H1 (cell line): ENCODE measurements at regions not wholly inside any gene's neighbourhood (a gene's known extent, or its start where the extent isn't known, plus 50 kb on each side); places are given as distances from the start of the nearest gene placed in this dataset.

Source experiments
- CTCF ChIA-PET: fragments of 300-600 bp; sonication (Branson Sonifier 250); formaldehyde crosslinking; loops from one replicate; lab custom pipeline; 2021; ENCODE audit not compliant: partially characterized antibody; lab: Charles Lee
- POLR2A ChIA-PET: fragments of 300-600 bp; sonication (Branson Sonifier 250); formaldehyde crosslinking; loops from one replicate; lab custom pipeline; 2021; ENCODE audit warnings: inconsistent platforms; ENCODE audit not compliant: partially characterized antibody; lab: Charles Lee
- DNase-seq, 2 experiments: peaks; one replicate each; pipeline versions ENCODE4 v3.0.0 to v3.0.0-alpha.2; 2010 to 2022; ENCODE audit warnings: low spot score in 2 of 2, low read depth in 1 of 2, mixed read lengths in 1 of 2
- FAIRE-seq: peaks from 2 replicates; lab custom pipeline; 2011; peaks lifted over from hg19 to GRCh38; lab: Jason Lieb, UNC
- H2AFZ ChIP-seq: 2 replicates; pipeline ENCODE4 v1.8.1; 2012; ENCODE audit warnings: low read length, inconsistent platforms
- H2AK5ac ChIP-seq: 2 replicates; pipeline ENCODE4 v1.6.1; 2013; ENCODE audit warnings: low read depth, low read length
- H2BK120ac ChIP-seq: replicated peaks from 2 replicates; pipeline ENCODE3; 2013; ENCODE audit warnings: low read depth, low read length, inconsistent platforms
- H2BK12ac ChIP-seq: 2 replicates; pipeline ENCODE4 v1.6.1; 2013; ENCODE audit warnings: low read depth, low read length
- H2BK15ac ChIP-seq: 2 replicates; pipeline ENCODE4 v1.6.1; 2013; ENCODE audit warnings: low read length
- H2BK20ac ChIP-seq: 2 replicates; pipeline ENCODE4 v1.6.1; 2013; ENCODE audit warnings: low read length
- H2BK5ac ChIP-seq: 2 replicates; pipeline ENCODE4 v1.6.1; 2013; ENCODE audit warnings: low read depth, low read length
- H3K14ac ChIP-seq: 2 replicates; pipeline ENCODE4 v1.6.1; 2013; ENCODE audit warnings: inconsistent platforms; ENCODE audit not compliant: insufficient read length
- H3K18ac ChIP-seq: 2 replicates; pipeline ENCODE4 v1.6.1; 2013; ENCODE audit warnings: low read length; ENCODE audit errors: extremely low read depth
- H3K23ac ChIP-seq: 2 replicates; pipeline ENCODE4 v1.6.1; 2013; ENCODE audit warnings: inconsistent platforms; ENCODE audit not compliant: insufficient read length
- H3K23me2 ChIP-seq: 2 replicates; pipeline ENCODE4 v1.6.1; 2013; ENCODE audit warnings: low read depth, low read length
- H3K27ac ChIP-seq: 2 replicates; pipeline ENCODE4 v1.6.1; 2011; ENCODE audit warnings: low read depth, low read length, inconsistent platforms
- H3K27me3 ChIP-seq, 4 experiments: replicated peaks in 1 of 4; 1 replicate in 1 of 4; 2 replicates in 3 of 4; pipeline versions ENCODE4 v1.6.1 to v1.8.1; 2011 to 2013; ENCODE audit warnings: low read length in 3 of 4, mild to moderate bottlenecking in 3 of 4, inconsistent platforms in 2 of 4, mixed read lengths in 2 of 4, moderate library complexity in 1 of 4; ENCODE audit not compliant: control insufficient read depth in 3 of 4, insufficient read depth in 3 of 4; ENCODE audit errors: extremely low read depth in 1 of 4
- H3K36me3 ChIP-seq, 4 experiments: 2 replicates each; pipeline versions ENCODE4 v1.6.1 to v1.8.1; 2011 to 2013; ENCODE audit warnings: mild to moderate bottlenecking in 4 of 4, low read length in 3 of 4, moderate library complexity in 2 of 4, control low read depth in 1 of 4, inconsistent platforms in 1 of 4; ENCODE audit not compliant: insufficient read depth in 4 of 4, control insufficient read depth in 2 of 4
- H3K4ac ChIP-seq: replicated peaks from 2 replicates; pipeline ENCODE3; 2013; ENCODE audit warnings: low read length, low read depth, mixed read lengths, inconsistent platforms; ENCODE audit not compliant: insufficient read length
- H3K4me1 ChIP-seq, 4 experiments: replicated peaks in 1 of 4; 1 replicate in 1 of 4; 2 replicates in 3 of 4; pipeline versions ENCODE4 v1.6.1 to v1.8.1; 2011 to 2013; ENCODE audit warnings: low read length in 3 of 4, inconsistent platforms in 2 of 4, mixed read lengths in 1 of 4; ENCODE audit not compliant: insufficient read depth in 4 of 4, control insufficient read depth in 3 of 4
- H3K4me2 ChIP-seq, 2 experiments: 2 replicates each; pipeline versions ENCODE4 v1.6.1 to v1.8.1; 2011 to 2013; ENCODE audit warnings: low read depth in 2 of 2, low read length in 2 of 2, control low read depth in 1 of 2, inconsistent platforms in 1 of 2, mild to moderate bottlenecking in 1 of 2; ENCODE audit not compliant: insufficient read depth in 1 of 2
- H3K4me3 ChIP-seq, 4 experiments: fragments of 200-600, 300-600 bp in 1 of 4; sonication (generic), shearing (Covaris generic), sonication (Bioruptor Twin) in 1 of 4; 2 replicates each; pipeline versions ENCODE4 v1.5.1 to v1.8.1; 2011 to 2016; ENCODE audit warnings: low read length in 4 of 4, low read depth in 3 of 4, control low read depth in 2 of 4, inconsistent platforms in 2 of 4, mild to moderate bottlenecking in 2 of 4, mixed read lengths in 1 of 4, moderate library complexity in 1 of 4; ENCODE audit not compliant: insufficient read depth in 2 of 4; ENCODE audit errors: extremely low read depth in 1 of 4
- H3K56ac ChIP-seq: replicated peaks from 2 replicates; pipeline ENCODE3; 2013; ENCODE audit warnings: low read depth, mild to moderate bottlenecking, mixed read lengths, low read length, inconsistent platforms; ENCODE audit not compliant: insufficient read length
- H3K79me1 ChIP-seq: 2 replicates; pipeline ENCODE4 v1.6.1; 2013; ENCODE audit warnings: low read depth, low read length, control low read depth
- H3K79me2 ChIP-seq, 2 experiments: 2 replicates each; pipeline versions ENCODE4 v1.6.1 to v1.8.1; 2012 to 2013; ENCODE audit warnings: low read length in 2 of 2, mild to moderate bottlenecking in 2 of 2, inconsistent platforms in 1 of 2; ENCODE audit not compliant: insufficient read depth in 2 of 2, control insufficient read depth in 1 of 2
- H3K9ac ChIP-seq, 4 experiments: replicated peaks in 1 of 4; 1 replicate in 1 of 4; 2 replicates in 3 of 4; pipeline versions ENCODE4 v1.6.1 to v1.8.1; 2011 to 2013; ENCODE audit warnings: low read depth in 3 of 4, low read length in 3 of 4, control low read depth in 2 of 4, mild to moderate bottlenecking in 2 of 4, moderate library complexity in 2 of 4, inconsistent platforms in 1 of 4; ENCODE audit errors: extremely low read depth in 1 of 4
- H3K9me3 ChIP-seq, 2 experiments: 2 replicates each; pipeline versions ENCODE4 v1.6.1 to v1.8.1; 2012 to 2013; ENCODE audit warnings: mild to moderate bottlenecking in 2 of 2, moderate library complexity in 2 of 2, control low read depth in 1 of 2, inconsistent platforms in 1 of 2, low read depth in 1 of 2, low read length in 1 of 2, mixed read lengths in 1 of 2; ENCODE audit not compliant: insufficient read depth in 2 of 2
- H4K20me1 ChIP-seq, 2 experiments: replicated peaks in 1 of 2; 2 replicates each; pipeline versions ENCODE3 to v1.8.1; 2011 to 2013; ENCODE audit warnings: inconsistent platforms in 2 of 2, low read length in 2 of 2, mild to moderate bottlenecking in 1 of 2; ENCODE audit not compliant: insufficient read depth in 2 of 2, control insufficient read depth in 1 of 2
- H4K5ac ChIP-seq: 2 replicates; pipeline ENCODE4 v1.6.1; 2013; ENCODE audit warnings: low read length, low read depth, mixed read lengths, inconsistent platforms; ENCODE audit not compliant: insufficient read length
- H4K8ac ChIP-seq: 2 replicates; pipeline ENCODE4 v1.8.0; 2013; ENCODE audit warnings: mild to moderate bottlenecking, moderate library complexity, low read length, inconsistent platforms; ENCODE audit not compliant: insufficient read depth; ENCODE audit errors: extremely low read depth
- H4K91ac ChIP-seq: replicated peaks from 2 replicates; pipeline ENCODE3; 2013; ENCODE audit warnings: low read length, mixed read lengths, inconsistent platforms; ENCODE audit not compliant: insufficient read length
- BRCA1 ChIP-seq: IDR thresholded peaks from 2 replicates; pipeline ENCODE4 v1.6.1; 2012; ENCODE audit warnings: low read depth, low read length, improper control_type of control experiment
- CEBPB ChIP-seq: IDR thresholded peaks from 2 replicates; pipeline ENCODE4 v1.6.1; 2012; ENCODE audit warnings: low read depth, low read length
- HDAC6 ChIP-seq: IDR thresholded peaks from one replicate; pipeline ENCODE4 v1.7.1; 2012; ENCODE audit warnings: low read depth, mild to moderate bottlenecking, inconsistent platforms, low read length, moderate library complexity
- RFX5 ChIP-seq: IDR thresholded peaks from 2 replicates; pipeline ENCODE4 v1.6.1; 2011; ENCODE audit warnings: low read depth, low read length, improper control_type of control experiment, borderline replicate concordance
- RXRA ChIP-seq: IDR thresholded peaks from 2 replicates; pipeline ENCODE4 v1.6.1; 2011; ENCODE audit warnings: low read depth, mild to moderate bottlenecking, low read length, moderate library complexity; ENCODE audit not compliant: insufficient read depth
- SIRT6 ChIP-seq: IDR thresholded peaks from one replicate; pipeline ENCODE4 v1.7.1; 2012; ENCODE audit warnings: low read length, inconsistent platforms
- SP1 ChIP-seq: IDR thresholded peaks from 2 replicates; pipeline ENCODE4 v1.6.1; 2011; ENCODE audit warnings: low read depth, low read length
- SRF ChIP-seq: IDR thresholded peaks from 2 replicates; pipeline ENCODE4 v1.6.1; 2011; ENCODE audit warnings: mild to moderate bottlenecking, low read depth, low read length, moderate library complexity
- TCF12 ChIP-seq: IDR thresholded peaks from 2 replicates; pipeline ENCODE4 v1.6.1; 2011; ENCODE audit warnings: low read depth, mild to moderate bottlenecking, low read length
- WGBS, 2 experiments: shearing (Covaris generic) in 1 of 2; methylation state at CpG; one replicate each; pipeline versions ENCODE4 v1.1.6 to v1.1.7; 2013 to 2015; ENCODE audit warnings: low lambda C conversion rate in 2 of 2, mixed read lengths in 2 of 2, inconsistent platforms in 1 of 2, low coverage in 1 of 2, missing lambda C conversion rate in 1 of 2; ENCODE audit not compliant: insufficient replicate concordance in 2 of 2, insufficient coverage in 1 of 2, insufficient read length in 1 of 2; ENCODE audit errors: extremely low coverage in 1 of 2, missing lambda C conversion rate in 1 of 2; 5-methylcytosine and 5-hydroxymethylcytosine counted together

DNA sequence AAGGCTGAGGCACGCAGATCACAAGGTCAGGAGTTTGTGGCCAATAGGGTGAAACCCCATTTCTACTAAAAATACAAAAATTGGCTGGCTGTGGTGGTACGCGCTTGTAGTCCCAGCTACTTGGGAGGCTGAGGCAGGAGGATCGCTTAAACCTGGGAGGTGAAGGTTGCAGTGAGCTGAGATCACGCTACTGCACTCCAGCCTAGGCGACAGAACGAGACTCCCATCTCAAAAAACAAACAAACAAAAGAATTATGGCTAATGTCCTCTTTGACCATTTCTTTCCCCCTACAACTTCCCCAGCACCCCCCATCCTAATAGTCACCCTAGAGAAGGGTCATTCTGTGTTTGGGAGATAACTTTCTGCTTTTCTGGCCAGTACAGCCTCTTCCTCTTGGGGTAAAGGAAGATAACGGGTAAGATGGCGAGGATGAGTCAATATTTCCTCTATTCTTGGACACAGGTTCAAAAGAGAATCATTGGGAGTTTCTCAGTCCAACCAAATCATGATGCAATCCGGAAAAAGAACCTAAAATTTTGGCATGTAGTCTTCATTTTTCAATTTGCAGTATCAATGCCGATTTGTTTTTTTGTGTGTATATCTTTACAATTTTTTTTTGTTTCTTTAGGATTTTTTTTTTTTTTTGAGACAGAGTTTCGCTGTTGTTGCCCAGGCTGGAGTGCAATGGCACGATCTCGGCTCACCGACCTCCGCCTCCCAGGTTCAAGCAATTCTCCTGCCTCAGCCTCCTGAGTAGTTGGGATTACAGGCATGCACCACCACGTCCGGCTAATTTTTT, 107.6 kb upstream of the MED13 start:
- Histone ChIP-seq H3K4me1 (no peaks in the 10 kb centered on the region), H3K79me2 (no peaks in the 10 kb centered on the region), H3K23ac (no peak overlapping the region), H3K27me3 (no peaks in the 10 kb centered on the region), H3K27ac (no peak overlapping the region), H3K18ac (no peak overlapping the region), H3K9me3 (no peaks in the 10 kb centered on the region), H2BK20ac (no peak overlapping the region), H2AFZ (no peak overlapping the region), H4K91ac (no peak overlapping the region), H2BK15ac (no peak overlapping the region), H3K79me1 (no peaks in the 10 kb centered on the region), H4K8ac (no peak overlapping the region), H4K5ac (no peak overlapping the region), H2AK5ac (no peak overlapping the region), H3K4me3 (no peak overlapping the region), H3K23me2 (no peaks in the 10 kb centered on the region), H3K4me2 (no peak overlapping the region), H3K14ac (no peak overlapping the region), H2BK120ac (no peak overlapping the region), H3K36me3 (no peaks in the 10 kb centered on the region), H2BK5ac (no peak overlapping the region), H4K20me1 (no peaks in the 10 kb centered on the region), H3K56ac (no peak overlapping the region), H3K9ac (no peak overlapping the region), H2BK12ac (no peak overlapping the region), H3K4ac (no peak overlapping the region)
- FAIRE-seq (no peak), DNase-seq (no peak)
- ChIA-PET POLR2A (interaction anchor here (0.6 kb wide), 1 partner anchor 192 kb away, joined by 3 read pairs; no protein-coding TSS in a partner anchor), CTCF (no interaction called here)
- WGBS, 2 experiments: 93% methylated on average over 16 of the region's 18 CpGs; no CpG with 5 or more reads in 1 of the 2 experiments
- TF ChIP-seq RFX5 (no peak), HDAC6 (no peak), SIRT6 (no peak), CEBPB (no peak), SP1 (no peak), TCF12 (no peak), SRF (no peak), BRCA1 (no peak), RXRA (no peak)
